PC-3 (cell line): ENCODE measurements at regions not wholly inside any gene's neighbourhood (a gene's known extent, or its start where the extent isn't known, plus 50 kb on each side); places are given as distances from the start of the nearest gene placed in this dataset.

Experiments used
- ATAC-seq: fragments of 200-7000 bp; cut with Tn5 transposase; 2 replicates; pipeline ENCODE4 v1.9.1; 2020; ENCODE audit warnings: mild to moderate bottlenecking, moderate library complexity
- BruUV-seq: library from RNA; stranded (reverse); fragments of 400-500 nt; replicated peaks from 2 replicates; lab custom pipeline; 2021; lab: Mats Ljungman, UMichigan
- CTCF ChIA-PET: fragments of 300-600 bp; sonication (Branson Sonifier 250); formaldehyde crosslinking; loops from one replicate; lab custom pipeline; 2022; ENCODE audit warnings: antibody characterized with exemption; lab: Charles Lee
- POLR2A ChIA-PET: fragments of 300-600 bp; sonication (Branson Sonifier 250); formaldehyde crosslinking; loops from one replicate; lab custom pipeline; 2022; ENCODE audit warnings: antibody characterized with exemption; ENCODE audit not compliant: unreplicated experiment; lab: Charles Lee
- DNase-seq: peaks from one replicate; pipeline ENCODE4 v3.0.0-alpha.2; 2015
- H2AFZ ChIP-seq: fragments of 300-600 bp; sonication (generic); 2 replicates; pipeline ENCODE4 v1.6.0; 2016; ENCODE audit warnings: antibody characterized with exemption, low read length
- H3F3A ChIP-seq: fragments of 300-600 bp; sonication (generic); one replicate; pipeline ENCODE4 v1.6.0; 2017; ENCODE audit warnings: antibody characterized with exemption, low read length, control low read depth, mild to moderate bottlenecking; ENCODE audit not compliant: unreplicated experiment
- H3K27ac ChIP-seq: fragments of 300-600 bp; sonication (generic); 2 replicates; pipeline ENCODE4 v1.5.1; 2016; ENCODE audit warnings: mild to moderate bottlenecking, low read length
- H3K27me3 ChIP-seq: fragments of 300-600 bp; sonication (generic); 2 replicates; pipeline ENCODE4 v1.6.1; 2016; ENCODE audit warnings: low read length, mixed read lengths
- H3K36me3 ChIP-seq: fragments of 300-600 bp; sonication (generic); 2 replicates; pipeline ENCODE4 v1.6.1; 2016; ENCODE audit warnings: low read depth, mixed run types, low read length, mixed read lengths
- H3K4me1 ChIP-seq: fragments of 300-600 bp; sonication (generic); 2 replicates; pipeline ENCODE4 v1.5.1; 2016; ENCODE audit warnings: low read length; ENCODE audit not compliant: insufficient read depth
- H3K4me2 ChIP-seq: fragments of 300-600 bp; sonication (generic); 2 replicates; pipeline ENCODE4 v1.6.0; 2016; ENCODE audit warnings: low read length
- H3K4me3 ChIP-seq: fragments of 300-600 bp; sonication (generic); 2 replicates; pipeline ENCODE4 v1.5.1; 2016; ENCODE audit warnings: mild to moderate bottlenecking, low read length, mixed read lengths
- H3K79me2 ChIP-seq: fragments of 300-600 bp; sonication (generic); 2 replicates; pipeline ENCODE4 v1.6.1; 2017; ENCODE audit warnings: low read length, mixed read lengths
- H3K9ac ChIP-seq: fragments of 300-600 bp; sonication (generic); 2 replicates; pipeline ENCODE4 v1.6.0; 2016; ENCODE audit warnings: mild to moderate bottlenecking, low read length
- H3K9me2 ChIP-seq: fragments of 300-600 bp; sonication (generic); replicated peaks from 2 replicates; pipeline ENCODE4 v1.6.1; 2016; ENCODE audit warnings: mixed run types, low read length, mixed read lengths
- H3K9me3 ChIP-seq: fragments of 300-600 bp; sonication (generic); 2 replicates; pipeline ENCODE4 v1.6.1; 2016; ENCODE audit warnings: low read length, mixed read lengths
- H4K20me1 ChIP-seq: fragments of 300-600 bp; sonication (generic); 2 replicates; pipeline ENCODE4 v1.6.1; 2016; ENCODE audit warnings: low read length, mixed read lengths
- EZH2 ChIP-seq: fragments of 300-600 bp; sonication (generic); IDR thresholded peaks from one replicate; pipeline ENCODE4 v1.6.1; 2017; ENCODE audit warnings: antibody characterized with exemption, mild to moderate bottlenecking, low read length; ENCODE audit not compliant: unreplicated experiment
- EZH2phosphoT487 ChIP-seq: fragments of 300-600 bp; sonication (generic); IDR thresholded peaks from 2 replicates; pipeline ENCODE4 v1.6.1; 2018; ENCODE audit warnings: mild to moderate bottlenecking, antibody characterized with exemption, low read length, borderline replicate concordance
- intact Hi-C: fragments of 100-400 bp; cut with micrococcal nuclease; formaldehyde crosslinking; loops from 2 replicates; pipeline ENCODE4 v1.9.0; 2023
- TF ChIP-seq, protein P1 (sequence below): fragments of 300-600 bp; sonication (generic); conservative IDR thresholded peaks from 2 replicates; pipeline ENCODE4 v1.5.1; 2017; ENCODE audit warnings: antibody characterized with exemption, low read depth, mild to moderate bottlenecking, low read length

DNA sequence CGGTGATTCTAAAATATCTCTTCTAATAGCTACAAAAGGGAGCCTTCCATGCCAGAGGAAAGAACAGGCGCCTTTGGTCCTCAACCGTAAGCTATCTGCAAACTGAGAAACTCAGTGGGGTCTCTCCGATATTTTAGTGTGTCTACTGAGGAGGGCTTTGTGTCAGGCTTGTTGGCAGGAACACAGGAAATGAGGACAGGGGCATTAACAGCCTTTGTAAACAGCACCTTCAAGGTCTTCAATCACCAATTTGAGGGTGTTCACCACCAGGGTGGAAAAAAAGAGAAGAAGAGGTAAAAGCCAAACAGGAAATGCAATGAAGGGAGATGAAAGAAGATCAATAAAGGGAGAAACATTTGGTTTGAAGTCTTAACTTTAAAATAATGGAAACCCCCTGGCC, 580.1 kb upstream of the SALL1 start:
- CTCF ChIA-PET = no interaction called here
- Histone ChIP-seq H3K79me2 (no peaks in the 10 kb centered on the region), H3K4me2 (no peak overlapping the region), H3F3A (no peaks in the 10 kb centered on the region), H3K36me3 (no peaks in the 10 kb centered on the region), H3K27me3 (no peaks in the 10 kb centered on the region), H3K4me1 (no peaks in the 10 kb centered on the region), H4K20me1 (no peaks in the 10 kb centered on the region), H2AFZ (no peak overlapping the region), H3K4me3 (no peak overlapping the region), H3K9me3 (no peaks in the 10 kb centered on the region), H3K9me2 (no peaks in the 10 kb centered on the region), H3K9ac (no peak overlapping the region), H3K27ac (no peak overlapping the region)
- TF ChIP-seq, protein P1, sequence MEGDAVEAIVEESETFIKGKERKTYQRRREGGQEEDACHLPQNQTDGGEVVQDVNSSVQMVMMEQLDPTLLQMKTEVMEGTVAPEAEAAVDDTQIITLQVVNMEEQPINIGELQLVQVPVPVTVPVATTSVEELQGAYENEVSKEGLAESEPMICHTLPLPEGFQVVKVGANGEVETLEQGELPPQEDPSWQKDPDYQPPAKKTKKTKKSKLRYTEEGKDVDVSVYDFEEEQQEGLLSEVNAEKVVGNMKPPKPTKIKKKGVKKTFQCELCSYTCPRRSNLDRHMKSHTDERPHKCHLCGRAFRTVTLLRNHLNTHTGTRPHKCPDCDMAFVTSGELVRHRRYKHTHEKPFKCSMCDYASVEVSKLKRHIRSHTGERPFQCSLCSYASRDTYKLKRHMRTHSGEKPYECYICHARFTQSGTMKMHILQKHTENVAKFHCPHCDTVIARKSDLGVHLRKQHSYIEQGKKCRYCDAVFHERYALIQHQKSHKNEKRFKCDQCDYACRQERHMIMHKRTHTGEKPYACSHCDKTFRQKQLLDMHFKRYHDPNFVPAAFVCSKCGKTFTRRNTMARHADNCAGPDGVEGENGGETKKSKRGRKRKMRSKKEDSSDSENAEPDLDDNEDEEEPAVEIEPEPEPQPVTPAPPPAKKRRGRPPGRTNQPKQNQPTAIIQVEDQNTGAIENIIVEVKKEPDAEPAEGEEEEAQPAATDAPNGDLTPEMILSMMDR = no peak
- TF ChIP-seq EZH2phosphoT487 (no peak), EZH2 (no peak)
- DNase-seq (no peak), ATAC-seq (no peak)
- BruUV-seq = no TSS peak
- POLR2A ChIA-PET = no interaction called here
- intact Hi-C loops = no loop called here

DNA sequence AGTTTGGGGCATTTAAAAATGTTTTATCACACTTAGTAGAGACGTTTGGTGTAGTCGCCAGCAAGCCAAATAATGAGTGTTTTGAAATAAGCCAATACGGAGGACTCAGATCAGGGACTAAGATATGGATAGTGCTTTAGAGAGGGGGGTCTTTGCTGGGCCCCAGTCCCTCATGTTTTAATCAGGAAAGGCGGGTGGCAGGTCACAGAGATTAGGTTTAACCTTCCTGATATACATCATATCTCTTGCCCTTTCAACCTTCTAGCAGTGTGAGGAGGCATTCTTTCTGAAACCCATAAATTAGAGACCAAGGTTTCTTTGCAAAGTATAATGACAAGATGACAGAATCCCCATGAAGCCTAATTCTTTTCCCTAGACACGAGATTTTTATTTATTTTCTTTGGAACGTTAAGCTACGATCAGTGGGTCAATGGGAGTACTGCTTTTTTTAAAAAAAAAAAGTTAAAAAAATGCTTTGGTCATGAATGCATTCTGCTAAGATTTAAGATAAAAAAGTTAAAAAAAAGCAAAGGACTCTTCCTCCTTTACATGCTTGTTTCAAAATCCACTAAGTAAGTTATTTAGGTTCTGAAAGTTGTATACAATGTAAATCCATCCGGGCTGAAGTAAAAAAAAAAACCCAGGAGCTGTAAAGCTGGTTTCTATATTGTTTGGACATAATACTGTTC, 572.1 kb upstream of the SALL1 start:
- no peaks in the 10 kb centered on the region for H3K79me2 ChIP-seq
- no peaks in the 10 kb centered on the region for H3K27me3 ChIP-seq
- no peaks in the 10 kb centered on the region for H4K20me1 ChIP-seq
- H3K9ac ChIP-seq = no peak overlapping the region
- no peaks in the 10 kb centered on the region for H3K9me3 ChIP-seq
- H3K4me3 ChIP-seq = no peak overlapping the region
- H3K9me2 ChIP-seq = no peaks in the 10 kb centered on the region
- no peaks in the 10 kb centered on the region for H3K4me1 ChIP-seq
- no peak for TF ChIP-seq EZH2phosphoT487
- no peak overlapping the region for H3K27ac ChIP-seq
- intact Hi-C loops = no loop called here
- H3K36me3 ChIP-seq = no peaks in the 10 kb centered on the region
- DNase-seq (no peak), ATAC-seq (no peak)
- ChIA-PET CTCF (no interaction called here), POLR2A (no interaction called here)
- no peak overlapping the region for H2AFZ ChIP-seq
- H3K4me2 ChIP-seq = no peak overlapping the region
- no peaks in the 10 kb centered on the region for H3F3A ChIP-seq
- BruUV-seq = no TSS peak

DNA sequence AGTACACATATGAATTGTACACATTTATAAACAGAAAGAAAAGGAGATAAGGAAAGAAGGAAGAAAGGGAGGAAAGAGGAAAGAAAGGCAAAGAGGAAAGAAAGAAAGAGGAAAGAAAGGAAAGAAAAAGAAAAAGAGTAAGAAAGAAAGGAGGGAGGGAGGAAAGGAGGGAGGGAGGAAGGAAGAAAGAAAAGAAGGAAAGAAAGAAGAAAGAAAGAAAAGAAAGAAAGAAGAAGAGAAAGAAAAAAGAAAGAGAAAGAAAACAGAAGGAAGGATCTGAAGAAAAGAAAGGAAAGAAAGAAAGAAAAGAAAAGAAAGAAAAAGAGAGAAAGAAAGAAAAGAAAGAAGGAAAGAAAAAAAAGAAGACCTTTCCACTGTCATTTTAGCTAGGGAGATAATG, 571.4 kb upstream of the SALL1 start:
- no TSS peak for BruUV-seq

More for the DNA sequence above, 571.4 kb upstream of the SALL1 start:
- DNase-seq (no peak), ATAC-seq (no peak)
- Histone ChIP-seq H3K27me3 (no peaks in the 10 kb centered on the region), H3K4me2 (no peak overlapping the region), H3K9ac (no peak overlapping the region), H3K9me3 (no peaks in the 10 kb centered on the region), H3K27ac (no peak overlapping the region), H2AFZ (no peak overlapping the region), H3K9me2 (no peaks in the 10 kb centered on the region), H3F3A (no peaks in the 10 kb centered on the region), H3K79me2 (no peaks in the 10 kb centered on the region), H3K4me3 (no peak overlapping the region), H3K4me1 (no peaks in the 10 kb centered on the region), H3K36me3 (no peaks in the 10 kb centered on the region), H4K20me1 (no peaks in the 10 kb centered on the region)
- no peak for TF ChIP-seq EZH2phosphoT487
- no peak for TF ChIP-seq EZH2
- TF ChIP-seq, protein P1 = no peak
- POLR2A ChIA-PET = no interaction called here
- intact Hi-C loops = no loop called here
- CTCF ChIA-PET = no interaction called here
